HG02981 (cell line): ENCODE measurements at regions not wholly inside any gene's neighbourhood (a gene's known extent, or its start where the extent isn't known, plus 50 kb on each side); places are given as distances from the start of the nearest gene placed in this dataset.
A peak's percentile ranks its signal among the peaks of the same experiment; 100 is the strongest.
"Not testable (repeated sequence)": the region's sequence is repeated elsewhere in the genome, so short reads cannot be mapped to it uniquely, and the experiment has no call there.

Experiments
- ATAC-seq: cut with Tn5 transposase; IDR thresholded peaks from one replicate; pipeline ENCODE4 v1.9.1; 2021; ENCODE audit warnings: mild to moderate bottlenecking, moderate library complexity; ENCODE audit not compliant: unreplicated experiment

- no peak for ATAC-seq
These were observed 74.3 kb upstream of the CYRIA start for GRCh38 chr2:16739778-16740581.

- ATAC-seq = no peak
These were observed 73.0 kb upstream of the CYRIA start for GRCh38 chr2:16738361-16739225.

GRCh38 chr2:16737812-16738211 is 72.2 kb upstream of the CYRIA start:
- no peak for ATAC-seq

- no peak for ATAC-seq
These were observed 71.0 kb upstream of the CYRIA start for GRCh38 chr2:16736633-16737032.

GRCh38 chr2:16729335-16729734 is 63.7 kb upstream of the CYRIA start:
- peak; percentile 44 for ATAC-seq

GRCh38 chr2:16728351-16729136 is 62.9 kb upstream of the CYRIA start:
- ATAC-seq = peak; percentile 59

GRCh38 chr2:16727849-16728248 is 62.2 kb upstream of the CYRIA start:
- not testable (repeated sequence) for ATAC-seq

- no peak for ATAC-seq
These were observed 61.6 kb upstream of the CYRIA start for GRCh38 chr2:16727256-16727655.

GRCh38 chr2:16726577-16726976 is 60.9 kb upstream of the CYRIA start:
- ATAC-seq = no peak

- no peak for ATAC-seq
These were observed 60.5 kb upstream of the CYRIA start for GRCh38 chr2:16726147-16726546.

- ATAC-seq = no peak
These were observed 59.9 kb upstream of the CYRIA start for GRCh38 chr2:16725549-16725948.

GRCh38 chr2:16722677-16723076 is 57.0 kb upstream of the CYRIA start:
- no peak for ATAC-seq

- no peak for ATAC-seq
These were observed 56.5 kb upstream of the CYRIA start for GRCh38 chr2:16722126-16722525.

- not testable (repeated sequence) for ATAC-seq
These were observed 55.9 kb upstream of the CYRIA start for GRCh38 chr2:16721529-16721928.

GRCh38 chr2:16720737-16721136 is 55.1 kb upstream of the CYRIA start:
- ATAC-seq = not testable (repeated sequence)

- no peak for ATAC-seq
These were observed 53.8 kb upstream of the CYRIA start for GRCh38 chr2:16719485-16719808.

GRCh38 chr2:16718576-16719484 is 53.2 kb upstream of the CYRIA start:
- no peak for ATAC-seq

GRCh38 chr2:16717477-16717876 is 51.8 kb upstream of the CYRIA start:
- ATAC-seq = no peak

GRCh38 chr2:16716944-16717343 is 51.3 kb upstream of the CYRIA start:
- no peak for ATAC-seq

GRCh38 chr2:16716024-16716423 is 50.4 kb upstream of the CYRIA start:
- no peak for ATAC-seq
